PFSK-1 (cell line): ENCODE measurements at regions not wholly inside any gene's neighbourhood (a gene's known extent, or its start where the extent isn't known, plus 50 kb on each side); places are given as distances from the start of the nearest gene placed in this dataset.

Experiments used
- FOXP2 ChIP-seq: optimal IDR thresholded peaks from 2 replicates; pipeline ENCODE3; 2011; ENCODE audit warnings: borderline replicate concordance, control low read depth, inconsistent platforms; ENCODE audit not compliant: insufficient read depth; ENCODE audit errors: extremely low read length, extremely low read depth
- REST ChIP-seq, 2 experiments: IDR thresholded peaks; 2 replicates each; pipeline versions ENCODE4 v1.6.1 to v1.8.0; 2011 to 2012; ENCODE audit warnings: low read depth in 2 of 2, low read length in 2 of 2, control low read depth in 1 of 2, inconsistent platforms in 1 of 2, mild to moderate bottlenecking in 1 of 2, moderate library complexity in 1 of 2; ENCODE audit not compliant: insufficient read depth in 1 of 2
- SIN3A ChIP-seq: IDR thresholded peaks from 2 replicates; pipeline ENCODE4 v1.6.1; 2012; ENCODE audit warnings: mild to moderate bottlenecking, low read length, moderate library complexity, borderline replicate concordance; ENCODE audit not compliant: insufficient read depth
- TAF1 ChIP-seq: IDR thresholded peaks from 2 replicates; pipeline ENCODE4 v1.6.1; 2012; ENCODE audit warnings: low read length, control low read depth, borderline replicate concordance; ENCODE audit not compliant: insufficient read depth

- TF ChIP-seq REST (IDR thresholded peaks at IDR 0.05; ENCODE audit: insufficient read depth in 1 of 2, low read depth in 2 of 2, low read length in 2 of 2) (no peak), SIN3A (no peak), TAF1 (no peak), FOXP2 (no peak)
Observed at GRCh38 chr15:29364426-29365078, 94.9 kb upstream of the NSMCE3 start.
